Activated T-cell treated with anti-CD3 and anti-CD28 coated beads for 24 hours (primary cell): ENCODE measurements at regions not wholly inside any gene's neighbourhood (a gene's known extent, or its start where the extent isn't known, plus 50 kb on each side); places are given as distances from the start of the nearest gene placed in this dataset.

Source experiments
- DNase-seq: peaks from one replicate; pipeline ENCODE4 v3.0.0-alpha.2; 2020; ENCODE audit warnings: low read depth

DNA sequence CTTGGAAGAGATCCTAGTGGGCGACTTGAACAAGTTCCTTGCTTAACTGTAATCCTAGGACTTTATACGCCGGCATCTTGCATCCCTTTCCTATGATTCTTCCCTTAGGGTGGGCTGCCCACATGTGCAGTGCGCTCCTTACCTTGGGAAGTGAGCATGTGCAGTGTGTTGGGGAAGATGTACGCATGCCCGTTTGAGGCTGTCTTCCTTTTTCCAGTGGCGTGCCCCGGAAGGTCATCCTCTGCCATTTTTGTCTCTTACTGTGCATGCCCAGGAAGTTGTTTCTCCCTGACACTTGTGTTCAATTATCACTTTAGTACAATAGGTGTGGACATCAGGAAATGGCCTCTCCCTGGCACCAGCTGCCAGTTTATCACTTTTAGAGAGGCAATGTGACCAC is 936.5 kb downstream of the TBC1D22A start:
- no peak for DNase-seq

DNA sequence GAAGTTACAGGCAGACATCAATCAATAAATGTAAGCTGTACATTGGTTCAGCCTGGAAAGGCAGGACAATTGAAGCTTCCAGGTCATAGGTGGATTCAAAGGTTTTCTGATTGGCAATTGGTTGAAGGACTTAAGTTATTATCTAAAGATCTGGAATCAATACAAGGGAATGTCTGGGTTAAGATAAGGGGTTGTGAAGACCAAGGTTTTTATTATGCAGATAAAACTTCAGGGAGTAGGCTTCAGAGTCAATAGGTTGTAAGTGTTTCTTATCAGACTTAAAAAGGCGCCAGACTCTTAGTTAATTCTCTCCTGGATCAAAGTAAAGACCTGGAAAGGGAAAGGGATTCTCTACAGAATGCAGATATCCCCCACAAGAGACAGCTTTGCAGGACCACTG is 935.4 kb downstream of the TBC1D22A start:
- DNase-seq: no peak

DNA sequence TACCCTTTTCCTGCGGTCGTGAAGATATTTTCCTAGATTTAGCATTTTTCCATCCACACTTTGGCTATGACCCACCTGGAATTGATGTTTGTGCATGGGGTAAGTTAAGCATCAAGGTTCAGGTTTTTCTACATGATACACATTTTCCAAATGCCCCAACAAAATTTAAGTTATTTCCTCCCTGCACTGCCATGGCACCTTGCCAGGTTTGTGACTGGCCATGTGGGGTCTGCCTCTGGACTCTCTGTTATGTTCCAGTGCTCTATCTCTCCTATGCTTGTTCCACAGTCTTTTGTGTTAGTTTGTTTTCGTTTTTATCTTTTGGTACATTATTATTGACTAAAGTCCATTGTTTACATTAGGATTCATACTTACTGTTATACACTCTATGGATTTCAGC is 934.3 kb downstream of the TBC1D22A start:
- no peak for DNase-seq

DNA sequence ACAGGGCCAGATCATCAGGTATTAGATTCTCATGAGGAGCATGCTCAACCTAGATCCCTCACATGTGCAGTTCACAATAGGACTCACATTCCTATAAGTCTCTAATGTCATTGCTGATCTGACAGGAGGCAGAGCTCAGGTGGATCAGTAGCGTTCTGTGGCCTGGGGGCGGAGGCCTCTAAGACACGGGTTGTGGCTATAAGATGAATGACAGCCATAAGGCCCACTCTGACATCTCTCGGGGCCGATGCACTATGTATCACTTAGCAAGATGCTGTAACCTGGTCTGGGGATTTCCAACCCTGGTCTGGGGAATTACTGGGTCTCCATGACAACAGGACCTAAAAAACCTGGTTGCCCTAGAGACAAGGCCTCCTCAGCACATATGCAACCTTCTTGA is 932.7 kb downstream of the TBC1D22A start:
- DNase-seq: no peak

DNA sequence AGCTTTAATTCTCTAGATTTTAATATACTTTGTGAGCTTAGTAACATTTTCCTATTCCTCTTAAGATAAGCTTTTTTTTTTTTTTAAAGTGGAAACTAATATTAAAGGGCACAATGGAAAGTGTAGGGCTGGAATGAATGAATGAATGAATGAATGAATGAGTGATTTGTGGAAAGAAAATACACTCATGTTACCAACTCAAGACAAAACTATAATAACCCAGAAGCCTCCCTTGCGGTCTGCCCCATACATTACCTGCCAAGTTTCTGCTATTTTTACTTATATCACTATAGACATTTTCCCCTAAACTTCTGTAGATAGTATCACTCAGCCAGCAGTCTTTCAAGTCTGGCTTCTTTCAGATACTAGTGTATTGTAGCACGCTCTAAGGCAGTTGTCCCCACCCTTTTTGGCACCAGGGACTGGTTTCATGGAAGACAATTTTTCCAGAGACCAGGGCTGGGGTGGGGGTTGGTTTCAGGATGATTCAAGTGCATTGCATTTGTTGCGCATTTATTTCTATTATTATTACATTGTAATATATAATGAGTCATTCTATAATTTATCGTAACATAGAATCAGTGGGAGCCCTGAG is 932.2 kb downstream of the TBC1D22A start:
- no peak for DNase-seq

DNA sequence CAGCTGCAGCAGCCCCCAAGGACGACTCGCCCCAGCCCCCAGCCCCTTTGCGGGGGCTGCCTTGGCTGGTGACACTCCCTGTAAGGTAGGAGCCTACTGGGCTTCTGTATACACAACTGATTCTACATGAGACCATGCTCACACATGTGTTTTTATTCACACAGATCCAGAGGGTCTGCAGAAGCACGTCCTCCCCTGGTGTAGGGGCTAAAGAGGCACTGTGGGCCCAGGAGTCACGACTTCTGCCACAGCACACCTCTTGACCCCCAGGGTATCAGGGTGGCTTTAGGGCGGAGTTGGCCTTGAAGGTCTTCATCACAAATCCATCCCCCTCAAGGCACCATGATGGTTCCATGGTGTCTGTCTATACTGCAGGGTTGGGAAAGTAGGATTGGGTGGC is 931.2 kb downstream of the TBC1D22A start:
- DNase-seq: no peak

DNA sequence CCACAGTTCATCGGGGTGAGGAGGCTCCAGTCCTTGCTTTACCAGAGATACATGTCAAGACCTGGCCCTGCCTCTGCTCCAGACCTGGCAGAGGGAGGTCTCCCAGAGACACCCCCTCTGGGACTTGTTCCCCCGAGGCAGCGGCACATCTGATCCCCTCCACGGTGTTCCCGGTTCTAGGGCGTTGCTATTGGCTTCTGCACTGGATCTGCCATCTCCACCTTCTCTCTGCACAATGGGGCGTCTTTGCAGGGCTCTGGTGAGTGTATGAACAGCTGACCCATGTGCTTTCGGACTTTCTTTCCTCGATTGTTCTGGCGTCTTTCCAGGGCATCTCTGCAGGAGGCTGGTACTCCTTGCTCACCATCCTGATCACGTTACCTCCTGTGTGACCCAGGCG is 930.4 kb downstream of the TBC1D22A start:
- DNase-seq: no peak

DNA sequence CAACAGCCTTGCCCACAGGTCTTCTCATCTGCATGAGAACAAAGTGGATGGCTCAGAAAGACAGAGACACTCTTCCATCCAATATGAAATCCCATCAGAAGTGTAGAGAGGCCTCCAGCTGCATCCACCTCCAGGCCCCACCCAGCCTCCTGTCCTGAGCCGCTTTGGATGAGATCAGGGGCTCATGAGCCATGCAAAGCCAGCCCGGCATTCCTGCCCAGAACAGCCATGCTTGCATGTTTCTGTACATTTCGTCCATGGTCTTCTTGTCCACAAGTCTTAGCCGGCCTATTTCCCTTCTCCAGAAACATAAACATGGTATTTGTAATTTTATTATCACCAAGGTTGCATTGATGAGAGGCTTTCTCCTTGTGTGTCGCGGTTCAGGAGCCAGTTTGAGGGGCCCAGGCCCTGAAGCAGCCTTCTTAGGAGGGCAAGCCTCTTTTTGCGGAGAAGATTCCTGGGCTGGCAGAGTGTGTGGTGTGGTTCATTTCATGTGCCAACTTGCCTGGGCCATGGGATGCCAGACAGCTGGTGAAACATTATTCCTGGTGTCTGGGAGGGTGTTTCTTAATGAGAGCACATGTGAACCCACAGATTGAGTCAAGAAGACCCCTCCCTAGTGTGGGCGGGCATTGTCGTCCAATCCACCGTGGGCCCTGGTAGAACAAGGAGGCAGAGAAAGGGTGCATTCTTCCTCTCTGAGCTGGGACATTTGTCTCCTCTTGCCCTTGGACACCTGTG is 928.9 kb downstream of the TBC1D22A start:
- DNase-seq: no peak

DNA sequence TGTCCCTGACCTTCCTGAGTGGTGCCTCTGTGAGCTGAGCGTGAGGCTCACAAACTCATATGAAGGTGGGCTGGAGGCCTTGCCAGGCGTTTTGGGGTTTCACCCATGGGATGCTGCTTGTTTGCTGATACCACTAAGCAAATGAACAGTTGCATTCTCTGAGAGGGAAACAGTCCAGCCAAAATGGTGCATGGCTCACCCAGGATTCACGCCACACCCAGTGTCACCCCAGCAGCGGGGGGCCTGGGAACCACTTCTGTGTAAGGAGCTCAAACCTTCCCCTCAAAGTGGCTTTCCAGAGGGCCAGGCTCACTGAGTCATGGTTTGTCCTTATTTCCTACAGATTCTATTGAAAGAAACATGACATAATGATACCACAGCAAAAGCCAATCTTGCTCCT is 928.1 kb downstream of the TBC1D22A start:
- DNase-seq: no peak

DNA sequence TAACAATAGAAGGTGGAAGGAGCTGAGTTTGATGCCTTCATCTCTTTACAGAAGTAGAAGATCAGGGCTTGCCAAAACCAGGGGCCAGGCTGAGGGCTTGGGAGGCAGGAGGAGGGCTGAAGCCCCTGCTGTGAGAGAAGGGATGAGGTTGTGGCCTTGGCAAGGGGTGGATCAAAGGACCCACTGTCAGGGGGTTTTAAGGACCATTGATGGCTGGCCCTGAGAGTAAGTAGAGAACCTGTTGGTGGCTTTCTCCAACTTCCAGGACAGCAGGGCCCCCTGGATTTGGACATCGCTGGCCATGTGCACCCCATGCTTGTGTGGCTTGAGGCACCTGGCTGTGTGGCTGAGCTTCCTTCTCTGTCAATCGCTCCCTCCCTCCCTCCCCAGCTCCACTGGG is 927.7 kb downstream of the TBC1D22A start:
- no peak for DNase-seq

DNA sequence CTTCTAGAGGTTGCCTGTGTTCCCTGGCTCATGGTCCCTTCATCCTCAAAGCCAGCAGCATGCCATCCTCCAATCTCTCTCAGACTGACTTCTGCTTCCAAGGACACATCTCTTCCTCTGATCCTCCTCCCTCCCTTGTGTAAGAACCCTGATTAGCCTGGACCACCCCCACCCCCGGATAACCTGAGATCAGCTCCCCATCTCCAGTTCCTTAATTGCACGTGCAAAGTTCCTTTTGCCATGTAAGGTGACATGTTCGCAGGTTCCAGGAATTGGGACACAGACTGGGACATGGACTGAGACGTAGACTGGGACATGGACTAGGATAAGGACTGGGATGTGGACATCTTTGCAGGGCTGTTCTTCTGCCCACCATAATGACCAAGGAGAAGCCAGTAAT is 925.3 kb downstream of the TBC1D22A start:
- no peak for DNase-seq

DNA sequence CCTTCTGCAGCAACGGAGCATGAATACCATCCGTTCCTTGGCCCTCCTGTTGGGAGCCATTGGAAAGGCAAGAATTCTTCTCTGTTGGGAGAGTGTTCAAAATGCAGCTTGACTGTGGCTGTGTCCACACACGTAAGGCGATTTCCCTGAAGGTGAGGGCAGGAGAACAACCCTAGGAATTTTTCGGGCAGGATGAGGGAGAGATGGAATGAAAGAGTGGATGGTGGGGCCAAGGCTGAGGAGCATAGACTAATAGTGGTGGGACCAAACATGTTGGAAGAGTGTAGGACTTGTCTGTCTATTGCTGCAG is 924.9 kb downstream of the TBC1D22A start:
- no peak for DNase-seq

DNA sequence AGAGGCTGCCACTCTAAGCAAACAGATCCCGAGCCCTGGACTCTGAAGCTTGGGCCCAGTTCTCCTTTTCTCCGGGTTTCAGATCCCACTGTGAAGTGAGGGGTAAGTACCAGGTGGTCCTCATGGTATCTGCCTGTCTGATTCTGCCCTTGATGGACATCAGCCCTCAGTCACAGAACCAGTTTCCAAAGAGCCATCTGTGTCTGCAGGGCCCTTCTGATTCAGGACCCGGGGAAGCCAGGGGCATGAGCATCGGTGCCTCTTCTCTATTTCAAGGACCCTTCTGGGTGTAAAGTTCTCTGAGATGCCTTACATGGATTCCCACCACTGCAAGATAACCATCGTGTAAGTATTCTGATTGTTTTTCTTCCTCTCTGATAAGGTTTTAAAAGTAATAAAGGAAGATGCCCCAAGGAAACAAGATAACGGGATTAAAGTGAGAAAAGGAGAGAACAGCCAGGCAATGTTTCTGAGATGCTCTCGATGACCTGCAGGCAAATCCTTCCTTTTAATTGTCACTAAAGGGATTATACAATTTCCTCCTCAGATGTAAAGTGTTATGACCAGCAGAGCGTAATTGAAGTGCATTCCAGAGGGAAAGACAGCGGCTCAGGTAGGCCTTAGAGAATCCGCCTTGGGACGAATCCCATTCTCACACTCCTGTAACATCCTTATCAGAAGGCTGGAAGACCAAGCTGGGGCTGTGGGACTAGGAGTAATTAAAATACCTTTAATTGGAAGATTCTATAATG is 924.3 kb downstream of the TBC1D22A start:
- no peak for DNase-seq

DNA sequence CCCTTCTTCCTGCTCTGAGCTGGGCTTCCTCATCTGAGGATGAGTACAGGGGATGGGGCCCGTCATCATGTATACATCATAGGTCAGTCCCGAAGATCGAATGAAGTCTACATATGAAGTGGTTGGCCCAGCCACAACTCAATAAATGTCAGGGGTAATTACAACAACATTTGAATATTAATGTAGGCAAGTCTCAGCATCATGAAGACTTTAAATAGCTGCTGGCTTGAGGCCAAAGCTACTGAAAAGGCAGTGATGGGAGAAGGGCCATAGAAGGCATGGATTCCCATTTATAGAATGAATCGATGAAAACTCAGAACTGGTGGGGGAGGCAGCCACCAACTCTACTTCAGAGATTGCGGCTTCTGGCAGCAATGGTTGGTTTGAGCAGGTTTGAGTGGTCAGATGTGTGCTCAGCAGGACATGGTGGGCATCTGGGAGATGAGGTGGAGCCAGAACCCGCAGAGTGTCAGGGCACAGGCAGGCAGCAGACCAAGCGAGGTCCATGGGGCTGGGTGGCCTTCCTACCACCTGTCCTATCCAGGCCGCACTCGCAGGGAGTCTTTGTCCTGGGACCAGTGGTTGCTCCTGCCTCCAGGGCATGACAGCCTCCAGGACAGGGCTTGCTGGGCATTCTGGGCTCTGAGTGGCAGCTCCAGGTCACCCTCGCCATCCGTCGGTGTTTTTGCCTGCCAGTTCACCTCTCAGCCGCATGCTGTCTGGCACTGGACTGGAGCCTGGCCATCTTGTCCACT is 919.1 kb downstream of the TBC1D22A start:
- no peak for DNase-seq

DNA sequence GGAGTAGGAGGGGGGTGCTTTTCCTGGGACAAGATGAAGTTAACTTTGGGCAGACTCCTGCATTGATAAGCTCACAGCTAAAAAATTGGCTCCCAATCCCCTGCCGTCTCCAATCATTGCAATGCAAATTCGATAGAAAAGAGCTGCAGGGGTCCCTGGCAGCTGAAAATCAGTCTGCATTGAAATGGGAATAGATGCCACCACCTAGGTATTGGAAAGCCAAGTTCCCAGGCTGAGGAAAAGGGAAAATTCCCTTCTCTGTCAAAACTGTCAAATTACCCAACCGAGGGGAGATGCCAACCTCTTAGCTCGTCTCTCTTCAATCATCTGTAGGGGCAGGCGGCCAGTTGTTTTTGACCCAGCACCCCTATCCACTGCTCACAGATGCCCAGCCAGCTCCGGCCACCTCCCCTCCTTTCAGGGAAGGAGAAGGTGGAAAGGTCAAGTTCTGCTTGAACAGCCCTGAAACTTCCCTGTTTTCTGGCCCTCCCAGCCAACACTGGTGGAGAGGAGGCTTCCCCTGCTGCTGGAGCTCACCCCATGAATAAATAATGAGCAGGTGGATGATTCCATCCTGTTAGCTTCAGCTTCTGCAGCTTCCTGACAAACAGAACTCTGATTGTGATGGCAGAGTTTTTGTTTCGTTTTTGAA is 916.3 kb downstream of the TBC1D22A start:
- no peak for DNase-seq

DNA sequence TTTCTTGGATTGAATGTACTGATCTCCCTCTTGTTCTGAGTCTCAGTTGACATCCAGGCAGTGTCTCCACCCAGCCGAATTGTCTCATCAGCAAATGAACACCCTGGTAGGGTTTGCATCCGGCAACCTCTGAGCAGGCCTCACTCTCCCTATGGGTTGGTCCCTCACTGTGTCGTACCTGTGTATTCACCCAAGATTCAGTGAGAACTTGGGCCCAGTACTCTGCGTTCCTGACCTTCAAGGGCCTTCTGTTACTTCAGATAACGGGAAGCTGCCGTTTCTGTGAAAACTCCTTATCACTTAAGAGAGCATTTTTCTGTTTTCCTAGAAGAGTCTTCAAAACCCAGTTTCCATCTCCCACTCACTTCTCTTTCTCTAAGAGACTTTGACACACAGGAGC is 915.6 kb downstream of the TBC1D22A start:
- no peak for DNase-seq

DNA sequence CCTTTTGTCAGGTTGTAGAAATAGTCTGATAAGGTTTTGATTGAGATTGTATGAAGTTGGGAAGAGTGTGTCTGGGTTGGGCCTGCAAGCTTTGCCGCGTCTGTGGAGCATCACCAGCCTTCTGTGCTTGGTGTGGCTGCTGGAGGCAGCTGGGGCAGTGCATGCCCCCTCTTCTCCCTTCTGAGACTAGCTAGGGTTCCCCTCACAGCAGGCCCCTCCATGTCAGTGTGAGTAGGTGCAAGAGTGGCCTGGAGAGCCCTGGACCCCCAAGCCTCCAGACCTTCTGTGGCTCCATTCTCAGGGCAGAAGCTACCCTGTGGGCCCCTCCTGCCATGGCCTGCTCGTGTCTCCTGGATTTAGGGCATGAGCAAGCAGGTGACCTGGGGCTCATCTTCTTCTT is 914.2 kb downstream of the TBC1D22A start:
- DNase-seq: no peak

DNA sequence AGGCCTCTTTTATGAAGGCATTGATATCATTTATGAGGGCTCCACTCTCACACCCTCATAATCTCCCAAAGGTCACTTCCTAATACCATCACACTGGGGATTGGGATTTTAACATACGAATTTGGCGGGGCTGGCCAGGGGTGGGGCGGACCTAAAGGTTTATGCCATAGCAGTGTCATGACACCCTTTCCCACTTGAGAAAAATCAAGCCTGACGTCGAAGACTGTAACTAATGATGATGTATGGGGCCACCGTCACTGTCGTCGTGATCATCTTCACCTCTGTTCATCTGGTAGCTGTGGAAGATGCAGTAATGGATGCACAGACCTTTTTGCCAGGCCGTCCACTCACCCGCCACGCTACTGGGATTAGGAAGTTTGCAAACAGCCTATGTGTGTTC is 912.1 kb downstream of the TBC1D22A start:
- DNase-seq: no peak

DNA sequence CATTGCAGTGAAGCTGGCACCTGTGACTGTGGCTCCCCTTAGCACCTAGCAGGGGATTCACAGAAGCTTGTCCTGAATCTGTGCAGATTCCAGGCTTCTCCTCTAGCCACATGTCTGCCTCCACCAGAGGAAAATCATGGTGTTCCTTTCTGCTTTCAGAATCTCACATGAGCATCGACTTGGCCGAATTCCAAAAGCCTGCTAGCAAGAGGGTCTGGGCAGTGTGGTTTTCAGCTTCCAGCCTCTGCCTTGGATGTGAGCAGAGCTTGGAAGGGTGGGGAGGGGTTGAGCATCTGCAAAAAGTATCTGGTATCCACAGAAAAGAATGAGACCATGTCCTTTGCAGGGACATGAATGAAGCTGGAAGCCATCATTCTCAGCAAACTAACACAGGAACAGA is 911.1 kb downstream of the TBC1D22A start:
- DNase-seq: no peak

DNA sequence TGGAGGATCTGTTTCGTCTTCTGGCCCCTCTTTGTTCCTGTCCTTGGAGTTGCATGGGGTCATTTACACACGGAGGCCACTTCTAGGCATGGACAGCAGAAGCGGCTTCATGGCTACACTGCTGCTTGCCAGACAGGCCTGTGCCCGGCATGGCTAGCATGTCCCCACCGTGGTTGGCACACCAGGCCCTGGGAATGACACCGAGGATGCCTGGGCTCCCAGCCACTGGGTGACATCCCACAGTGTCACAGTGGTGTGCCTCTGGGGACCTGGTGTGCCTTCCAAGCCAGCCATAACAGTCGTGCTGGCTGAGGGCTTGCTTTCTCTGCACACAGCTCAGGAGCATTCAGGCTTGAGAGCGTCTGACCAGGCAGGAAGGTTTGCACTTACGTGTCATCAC is 910.1 kb downstream of the TBC1D22A start:
- no peak for DNase-seq

DNA sequence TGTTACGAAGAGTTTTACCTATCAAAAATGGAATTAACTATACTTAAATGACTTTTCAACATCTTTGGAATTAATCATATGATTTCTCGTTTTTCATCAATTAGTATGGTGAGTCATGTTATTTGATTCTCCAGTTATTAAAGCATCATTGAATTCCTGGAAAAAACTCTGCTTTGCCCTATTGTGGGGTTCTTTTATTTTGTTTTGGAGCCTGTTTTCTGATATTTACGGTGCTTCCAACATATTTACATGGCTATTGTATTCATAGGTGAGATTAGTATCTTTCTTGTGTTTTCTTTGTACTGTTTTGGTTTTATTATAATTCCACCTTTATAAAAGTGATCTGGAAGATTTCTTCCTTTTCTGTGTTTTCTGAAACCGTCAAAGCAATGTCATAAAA is 902.7 kb downstream of the TBC1D22A start:
- no peak for DNase-seq
